NT2/D1 (cell line): ENCODE measurements at regions not wholly inside any gene's neighbourhood (a gene's known extent, or its start where the extent isn't known, plus 50 kb on each side); places are given as distances from the start of the nearest gene placed in this dataset.

ENCODE experiments used
- SUZ12 ChIP-seq: IDR thresholded peaks from 2 replicates; pipeline ENCODE4 v1.6.1; 2011; ENCODE audit not compliant: insufficient read length, insufficient read depth; ENCODE audit errors: extremely low read depth
- YY1 ChIP-seq: IDR thresholded peaks from 2 replicates; pipeline ENCODE4 v1.6.1; 2011; ENCODE audit not compliant: insufficient read length, insufficient read depth
- ZNF274 ChIP-seq: IDR thresholded peaks from 2 replicates; pipeline ENCODE4 v1.6.1; 2011; ENCODE audit warnings: mild to moderate bottlenecking, low read depth, low read length

- TF ChIP-seq YY1 (no peak), SUZ12 (no peak), ZNF274 (no peak)
Measured at GRCh38 chr6:60681806-60682205, 1604.2 kb downstream of the KHDRBS2 start.
